ENCODE measurements at regions not wholly inside any gene's neighbourhood (a gene's known extent, or its start where the extent isn't known, plus 50 kb on each side); places are given as distances from the start of the nearest gene placed in this dataset.

- no peaks in the 10 kb centered on the region for H3K36me3 ChIP-seq
- H3K9me3 ChIP-seq, result no peaks in the 10 kb centered on the region
- H3K4me1 ChIP-seq, result peaks cover 4% of the 10 kb centered on the region; the same call in 1 of the 2 replicates
- DNase-seq, result no peak
- no peak overlapping the region for H3K4me3 ChIP-seq (ENCODE audit: low read depth, low read length)
- TF ChIP-seq, protein P1, sequence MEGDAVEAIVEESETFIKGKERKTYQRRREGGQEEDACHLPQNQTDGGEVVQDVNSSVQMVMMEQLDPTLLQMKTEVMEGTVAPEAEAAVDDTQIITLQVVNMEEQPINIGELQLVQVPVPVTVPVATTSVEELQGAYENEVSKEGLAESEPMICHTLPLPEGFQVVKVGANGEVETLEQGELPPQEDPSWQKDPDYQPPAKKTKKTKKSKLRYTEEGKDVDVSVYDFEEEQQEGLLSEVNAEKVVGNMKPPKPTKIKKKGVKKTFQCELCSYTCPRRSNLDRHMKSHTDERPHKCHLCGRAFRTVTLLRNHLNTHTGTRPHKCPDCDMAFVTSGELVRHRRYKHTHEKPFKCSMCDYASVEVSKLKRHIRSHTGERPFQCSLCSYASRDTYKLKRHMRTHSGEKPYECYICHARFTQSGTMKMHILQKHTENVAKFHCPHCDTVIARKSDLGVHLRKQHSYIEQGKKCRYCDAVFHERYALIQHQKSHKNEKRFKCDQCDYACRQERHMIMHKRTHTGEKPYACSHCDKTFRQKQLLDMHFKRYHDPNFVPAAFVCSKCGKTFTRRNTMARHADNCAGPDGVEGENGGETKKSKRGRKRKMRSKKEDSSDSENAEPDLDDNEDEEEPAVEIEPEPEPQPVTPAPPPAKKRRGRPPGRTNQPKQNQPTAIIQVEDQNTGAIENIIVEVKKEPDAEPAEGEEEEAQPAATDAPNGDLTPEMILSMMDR (IDR thresholded peaks at IDR 0.05; ENCODE audit: low read depth, low read length), result no peak
- no peaks in the 10 kb centered on the region for H3K27me3 ChIP-seq
These were observed 50.3 kb upstream of the LINC01488 start for GRCh38 chr11:69431136-69431535.

Data from BE2C (cell line).